ENCODE measurements at regions not wholly inside any gene's neighbourhood (a gene's known extent, or its start where the extent isn't known, plus 50 kb on each side); places are given as distances from the start of the nearest gene placed in this dataset.
A peak's percentile ranks its signal among the peaks of the same experiment; 100 is the strongest.

GRCh38 chr12:34395056-34396005 lies 373.0 kb downstream of the ALG10 start:
- no peaks in the 10 kb centered on the region for H3K36me3 Mint-ChIP-seq (ENCODE audit: low read depth)
- peaks cover 7% of the 10 kb centered on the region for H3K9me3 Mint-ChIP-seq (ENCODE audit: low read depth)
- H3K4me1 Mint-ChIP-seq (ENCODE audit: low read depth) = no peaks in the 10 kb centered on the region
- no peaks in the 10 kb centered on the region for H3K27me3 Mint-ChIP-seq (ENCODE audit: low read depth)
- DNase-seq (ENCODE audit: low spot score) = peak; percentile 56
- H3K27ac Mint-ChIP-seq (ENCODE audit: unreplicated experiment) = no peak overlapping the region
- TF ChIP-seq CTCF (IDR thresholded peaks at IDR 0.05) = no peak
- H3K4me3 Mint-ChIP-seq (ENCODE audit: unreplicated experiment) = no peak overlapping the region

GRCh38 chr12:34396006-34396860 lies 373.9 kb downstream of the ALG10 start:
- TF ChIP-seq CTCF (IDR thresholded peaks at IDR 0.05) = no peak
- H3K9me3 Mint-ChIP-seq (ENCODE audit: low read depth) = peaks cover 13% of the 10 kb centered on the region
- DNase-seq (ENCODE audit: low spot score) = no peak
- H3K4me1 Mint-ChIP-seq (ENCODE audit: low read depth) = no peaks in the 10 kb centered on the region
- no peak overlapping the region for H3K4me3 Mint-ChIP-seq (ENCODE audit: unreplicated experiment)
- no peak overlapping the region for H3K27ac Mint-ChIP-seq (ENCODE audit: unreplicated experiment)
- no peaks in the 10 kb centered on the region for H3K36me3 Mint-ChIP-seq (ENCODE audit: low read depth)
- H3K27me3 Mint-ChIP-seq (ENCODE audit: low read depth) = no peaks in the 10 kb centered on the region

- no peaks in the 10 kb centered on the region for H3K36me3 Mint-ChIP-seq (ENCODE audit: low read depth)
- peak; percentile 65 for DNase-seq (ENCODE audit: low spot score)
- H3K9me3 Mint-ChIP-seq (ENCODE audit: low read depth) = peaks cover 16% of the 10 kb centered on the region
- H3K27me3 Mint-ChIP-seq (ENCODE audit: low read depth) = no peaks in the 10 kb centered on the region
- H3K4me1 Mint-ChIP-seq (ENCODE audit: low read depth) = no peaks in the 10 kb centered on the region
- no peak overlapping the region for H3K27ac Mint-ChIP-seq (ENCODE audit: unreplicated experiment)
- no peak overlapping the region for H3K4me3 Mint-ChIP-seq (ENCODE audit: unreplicated experiment)
- no peak for TF ChIP-seq CTCF (IDR thresholded peaks at IDR 0.05)
These were observed 374.7 kb downstream of the ALG10 start for GRCh38 chr12:34396861-34397590.

GRCh38 chr12:34397591-34398365 lies 375.5 kb downstream of the ALG10 start:
- H3K27ac Mint-ChIP-seq (ENCODE audit: unreplicated experiment) = no peak overlapping the region
- peaks cover 22% of the 10 kb centered on the region for H3K9me3 Mint-ChIP-seq (ENCODE audit: low read depth)
- H3K27me3 Mint-ChIP-seq (ENCODE audit: low read depth) = no peaks in the 10 kb centered on the region
- DNase-seq (ENCODE audit: low spot score) = peak; percentile 58
- no peak for TF ChIP-seq CTCF (IDR thresholded peaks at IDR 0.05)
- H3K36me3 Mint-ChIP-seq (ENCODE audit: low read depth) = no peaks in the 10 kb centered on the region
- no peaks in the 10 kb centered on the region for H3K4me1 Mint-ChIP-seq (ENCODE audit: low read depth)
- no peak overlapping the region for H3K4me3 Mint-ChIP-seq (ENCODE audit: unreplicated experiment)

All from chondrocyte (in vitro differentiated cells).